Thymus (tissue), 11 donors: ENCODE measurements at regions not wholly inside any gene's neighbourhood (a gene's known extent, or its start where the extent isn't known, plus 50 kb on each side); places are given as distances from the start of the nearest gene placed in this dataset.

Experiments
- DNase-seq, 9 donors: peaks; one replicate each; pipeline ENCODE4 v3.0.0-alpha.2; 2013; ENCODE audit warnings: low spot score in 9 of 9, low read depth in 6 of 9, missing footprints in 1 of 9
- H3K27ac ChIP-seq, 2 donors: one replicate each; pipeline ENCODE4 v1.5.1; 2013; ENCODE audit warnings: control low read depth in 1 of 2, low read depth in 1 of 2, low read length in 1 of 2, mild to moderate bottlenecking in 1 of 2, moderate library complexity in 1 of 2
- H3K27me3 ChIP-seq, 2 donors: one replicate each; pipeline ENCODE4 v1.5.1; 2013; ENCODE audit warnings: low read length in 1 of 2; ENCODE audit not compliant: control insufficient read depth in 2 of 2, insufficient read depth in 1 of 2
- H3K36me3 ChIP-seq, 2 donors: one replicate each; pipeline ENCODE4 v1.5.1; 2013; ENCODE audit warnings: low read length in 1 of 2, mild to moderate bottlenecking in 1 of 2, moderate library complexity in 1 of 2; ENCODE audit not compliant: control insufficient read depth in 2 of 2, insufficient read depth in 2 of 2
- H3K4me1 ChIP-seq, 2 donors: one replicate each; pipeline ENCODE4 v1.5.1; 2013; ENCODE audit warnings: low read length in 2 of 2; ENCODE audit not compliant: control insufficient read depth in 2 of 2, insufficient read depth in 2 of 2
- H3K4me3 ChIP-seq, 2 donors: one replicate each; pipeline ENCODE4 v1.5.1; 2013; ENCODE audit warnings: low read length in 2 of 2, control low read depth in 1 of 2, mild to moderate bottlenecking in 1 of 2
- H3K9me3 ChIP-seq, 2 donors: one replicate each; pipeline ENCODE4 v1.5.1; 2013; ENCODE audit warnings: low read length in 1 of 2, mild to moderate bottlenecking in 1 of 2; ENCODE audit not compliant: control insufficient read depth in 2 of 2, insufficient read depth in 1 of 2
- WGBS: extraction: QIAGEN DNeasy Blood & Tissue Kit; methylation state at CpG from one replicate; pipeline ENCODE4 v1.1.7; 2013; 5-methylcytosine and 5-hydroxymethylcytosine counted together
- donor health status: healthy.

GRCh38 chr2:146252119-146252518, 1592.7 kb upstream of the ACVR2A start:
- Histone ChIP-seq H3K4me1 (no peaks in the 10 kb centered on the region), H3K27ac (no peak overlapping the region), H3K36me3 (no peaks in the 10 kb centered on the region), H3K9me3 (no peaks in the 10 kb centered on the region), H3K4me3 (no peak overlapping the region), H3K27me3 (no peaks in the 10 kb centered on the region)
- DNase-seq = no peak
- 86% methylated on average over 2 of the region's 2 CpGs for WGBS

GRCh38 chr2:146251328-146251727, 1593.5 kb upstream of the ACVR2A start:
- no peaks in the 10 kb centered on the region for H3K4me1 ChIP-seq
- no peak for DNase-seq
- 58% methylated on average over 3 of the region's 3 CpGs for WGBS
- no peak overlapping the region for H3K4me3 ChIP-seq
- H3K27me3 ChIP-seq = no peaks in the 10 kb centered on the region
- no peaks in the 10 kb centered on the region for H3K36me3 ChIP-seq
- H3K27ac ChIP-seq = no peak overlapping the region
- no peaks in the 10 kb centered on the region for H3K9me3 ChIP-seq

DNA sequence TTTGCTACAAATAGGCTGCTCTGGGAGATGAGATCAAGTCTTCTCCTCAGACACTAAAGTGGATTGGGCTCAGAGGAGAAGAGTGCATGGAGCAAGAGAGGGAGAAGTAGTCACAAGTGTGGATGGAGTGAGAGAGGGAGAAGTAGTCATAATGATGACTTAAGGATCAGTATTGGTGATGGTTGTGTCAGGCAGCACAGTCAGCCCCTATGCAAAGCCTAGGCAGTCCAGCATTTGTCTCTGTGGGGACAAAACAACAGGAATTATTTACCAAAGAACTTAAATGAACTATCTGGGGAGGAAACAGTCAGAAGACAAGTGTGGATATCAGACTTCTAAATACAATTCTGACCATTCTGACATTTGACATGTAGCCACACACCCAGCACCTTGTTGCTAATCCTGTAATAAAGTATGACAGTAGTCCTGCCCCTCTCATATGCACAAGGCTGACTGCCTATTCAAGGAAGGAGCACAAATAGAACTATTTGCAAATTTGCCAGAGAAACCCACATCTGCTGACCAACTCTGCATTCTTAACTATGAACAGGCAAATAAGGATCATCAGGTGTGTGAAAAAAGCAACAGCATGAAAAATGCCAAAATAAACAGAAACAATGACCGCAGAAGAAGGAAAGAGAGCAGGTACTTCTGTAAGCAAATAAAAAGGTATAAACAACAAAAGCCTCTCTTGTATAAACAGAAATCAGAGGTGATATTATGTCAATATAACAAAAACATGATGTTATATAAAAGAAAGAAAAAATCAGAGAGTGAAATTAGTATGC, 1597.9 kb upstream of the ACVR2A start:
- no peaks in the 10 kb centered on the region for H3K9me3 ChIP-seq
- H3K27me3 ChIP-seq = no peaks in the 10 kb centered on the region
- H3K27ac ChIP-seq = no peak overlapping the region
- no peak for DNase-seq
- 0% methylated on average over 1 of the region's 1 CpG for WGBS
- no peaks in the 10 kb centered on the region for H3K36me3 ChIP-seq
- no peak overlapping the region for H3K4me3 ChIP-seq
- no peaks in the 10 kb centered on the region for H3K4me1 ChIP-seq

GRCh38 chr2:146246002-146246735, 1598.7 kb upstream of the ACVR2A start:
- H3K27ac ChIP-seq = no peak overlapping the region
- 42% methylated on average over 3 of the region's 3 CpGs for WGBS
- H3K27me3 ChIP-seq = no peaks in the 10 kb centered on the region
- H3K36me3 ChIP-seq = no peaks in the 10 kb centered on the region
- no peak for DNase-seq
- H3K4me1 ChIP-seq = no peaks in the 10 kb centered on the region
- no peak overlapping the region for H3K4me3 ChIP-seq
- H3K9me3 ChIP-seq = no peaks in the 10 kb centered on the region

DNA sequence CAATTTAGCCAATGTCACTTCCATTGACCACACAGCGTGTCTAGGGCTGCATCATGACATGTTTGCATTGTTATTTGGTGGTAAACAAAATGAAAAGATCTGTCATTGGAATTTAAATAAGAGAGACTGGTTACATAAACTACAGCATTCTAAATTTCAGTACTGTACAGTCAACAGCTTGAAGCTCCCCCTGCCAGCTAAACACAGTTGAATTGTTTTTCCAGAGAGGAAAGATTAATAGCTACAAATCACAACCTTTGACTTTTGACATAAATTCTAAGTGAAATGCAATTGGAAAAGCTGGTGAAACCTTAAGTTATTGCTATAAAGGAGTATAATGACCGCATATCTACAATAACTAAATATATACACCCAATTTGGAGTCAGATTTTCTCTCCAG, 1600.0 kb upstream of the ACVR2A start:
- Histone ChIP-seq H3K27me3 (no peaks in the 10 kb centered on the region), H3K9me3 (no peaks in the 10 kb centered on the region), H3K36me3 (no peaks in the 10 kb centered on the region), H3K4me1 (no peaks in the 10 kb centered on the region), H3K27ac (no peak overlapping the region), H3K4me3 (no peak overlapping the region)
- WGBS = 81% methylated on average over 2 of the region's 2 CpGs
- DNase-seq = no peak

DNA sequence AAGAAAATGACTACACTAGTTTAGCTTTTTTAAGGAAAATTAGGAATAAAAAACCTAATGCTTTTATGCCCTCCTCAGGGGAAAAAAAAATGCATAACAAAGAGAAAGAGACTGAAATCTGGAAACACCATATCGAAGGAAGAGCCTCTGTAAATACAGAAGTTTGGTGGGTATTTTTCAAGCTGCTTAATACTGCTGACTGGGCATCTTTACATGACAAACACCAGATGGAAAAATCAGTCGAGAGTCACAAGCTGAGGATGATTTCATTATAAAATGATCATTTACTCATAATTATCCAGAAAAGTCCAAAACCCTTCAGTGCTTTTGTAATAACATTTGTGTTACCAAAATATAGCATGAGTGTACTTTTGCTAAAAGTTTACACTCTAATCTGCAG, 1600.7 kb upstream of the ACVR2A start:
- WGBS = 87% methylated on average over 2 of the region's 2 CpGs
- Histone ChIP-seq H3K9me3 (no peaks in the 10 kb centered on the region), H3K27me3 (no peaks in the 10 kb centered on the region), H3K4me1 (no peaks in the 10 kb centered on the region), H3K27ac (no peak overlapping the region), H3K36me3 (no peaks in the 10 kb centered on the region), H3K4me3 (no peak overlapping the region)
- no peak for DNase-seq

DNA sequence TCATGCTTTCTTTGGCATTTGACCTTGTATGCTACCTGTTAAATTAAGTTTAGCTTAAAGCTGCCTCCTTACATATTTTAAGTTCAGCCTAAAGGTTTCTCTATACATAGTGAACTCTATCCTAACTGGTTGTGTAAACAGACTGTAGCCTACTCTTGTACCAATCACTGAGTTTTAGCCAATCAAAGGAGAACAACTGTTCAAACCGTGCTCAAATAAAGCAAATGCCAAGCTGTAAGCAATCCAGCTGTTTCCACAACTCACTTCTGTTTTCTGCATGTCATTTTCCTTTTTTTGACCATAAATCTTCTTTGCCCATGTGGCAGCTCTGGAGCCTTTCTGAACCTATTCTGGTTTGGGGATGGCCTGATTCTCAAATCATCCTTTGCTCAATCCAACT, 1603.8 kb upstream of the ACVR2A start:
- Histone ChIP-seq H3K27ac (no peak overlapping the region), H3K4me1 (no peaks in the 10 kb centered on the region), H3K9me3 (no peaks in the 10 kb centered on the region), H3K4me3 (no peak overlapping the region), H3K36me3 (no peaks in the 10 kb centered on the region), H3K27me3 (no peaks in the 10 kb centered on the region)
- WGBS = 6% methylated on average over 1 of the region's 1 CpG
- DNase-seq = no peak

- H3K27me3 ChIP-seq = no peaks in the 10 kb centered on the region
- H3K4me1 ChIP-seq = no peaks in the 10 kb centered on the region
- no peaks in the 10 kb centered on the region for H3K36me3 ChIP-seq
- no peak overlapping the region for H3K27ac ChIP-seq
- WGBS = 89% methylated on average over 2 of the region's 2 CpGs
- no peaks in the 10 kb centered on the region for H3K9me3 ChIP-seq
- no peak for DNase-seq
- H3K4me3 ChIP-seq = no peak overlapping the region
Measured at GRCh38 chr2:146240391-146240790, 1604.4 kb upstream of the ACVR2A start.

DNA sequence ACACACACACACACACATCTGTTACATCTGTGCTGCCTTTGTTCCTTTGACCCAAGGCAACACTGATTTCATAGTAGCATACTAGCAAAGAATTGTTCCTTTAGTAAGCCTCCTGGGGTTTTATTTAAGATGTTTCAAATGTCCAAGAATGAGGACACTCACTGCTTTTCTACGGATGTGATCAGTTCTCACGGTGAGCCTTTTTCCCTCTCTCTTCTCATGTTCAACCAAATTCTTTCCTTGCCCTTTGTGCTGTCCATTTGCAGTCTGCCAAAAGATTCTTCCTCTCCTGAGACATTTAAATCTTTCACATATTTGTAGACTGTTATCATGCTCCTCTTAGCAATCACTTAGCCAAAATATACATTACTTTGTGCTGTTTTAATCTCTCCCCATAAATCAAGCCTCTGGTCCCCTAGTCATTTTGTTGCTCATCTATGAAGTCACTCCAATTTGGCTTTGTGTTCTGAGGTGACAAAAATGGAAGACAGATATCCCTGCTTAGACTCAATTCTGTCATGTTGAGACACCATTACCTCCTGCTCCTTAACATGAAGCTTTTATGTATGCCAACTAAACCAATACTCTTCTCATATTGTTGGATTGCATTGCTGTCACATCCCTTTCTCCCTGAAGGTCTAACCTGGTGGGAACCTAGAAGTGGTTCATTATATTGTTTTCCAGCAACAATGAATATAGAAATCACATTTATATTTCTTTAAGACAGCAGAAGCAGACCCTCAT, 1605.3 kb upstream of the ACVR2A start:
- H3K4me3 ChIP-seq = no peak overlapping the region
- H3K9me3 ChIP-seq = no peaks in the 10 kb centered on the region
- H3K27me3 ChIP-seq = no peaks in the 10 kb centered on the region
- no peak overlapping the region for H3K27ac ChIP-seq
- WGBS = 92% methylated on average over 2 of the region's 2 CpGs
- no peaks in the 10 kb centered on the region for H3K4me1 ChIP-seq
- no peaks in the 10 kb centered on the region for H3K36me3 ChIP-seq
- no peak for DNase-seq
